ENCODE measurements at regions not wholly inside any gene's neighbourhood (a gene's known extent, or its start where the extent isn't known, plus 50 kb on each side); places are given as distances from the start of the nearest gene placed in this dataset.

DNA sequence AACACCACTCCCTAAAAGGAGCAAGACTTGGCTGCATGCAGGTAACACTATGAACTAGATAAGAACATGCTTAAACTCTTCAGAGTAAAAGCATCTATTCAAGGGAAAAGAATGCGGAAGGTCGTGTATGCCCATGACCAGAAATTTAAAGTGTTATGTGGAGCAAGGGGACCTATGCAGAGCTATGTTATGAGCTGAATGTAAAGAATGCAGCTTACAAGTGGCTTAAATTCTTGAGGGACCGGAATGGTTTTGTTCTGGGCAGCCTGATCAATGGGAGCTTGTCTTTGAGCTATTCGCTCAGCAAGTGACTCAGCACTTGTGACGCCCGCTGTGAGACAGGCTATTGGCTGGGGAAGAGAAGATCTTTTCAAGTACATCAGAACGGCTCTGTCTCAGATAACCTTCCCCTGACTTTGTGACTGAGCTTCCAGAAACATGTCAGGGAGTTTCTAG, 367.5 kb upstream of the THBS1 start:
- DNase-seq, result no peak
- H3K27me3 Mint-ChIP-seq, result peaks cover 42% of the 10 kb centered on the region
- H3K36me3 Mint-ChIP-seq (ENCODE audit: low read depth), result no peaks in the 10 kb centered on the region
- peaks cover 6% of the 10 kb centered on the region for H3K9me3 Mint-ChIP-seq
- no peak overlapping the region for H3K27ac Mint-ChIP-seq
- H3K4me1 Mint-ChIP-seq (ENCODE audit: low read depth), result no peaks in the 10 kb centered on the region
- H3K4me3 Mint-ChIP-seq, result no peak overlapping the region

GRCh38 chr15:39215015-39215414, 365.9 kb upstream of the THBS1 start:
- peaks cover 54% of the 10 kb centered on the region for H3K27me3 Mint-ChIP-seq
- DNase-seq, result no peak
- no peak overlapping the region for H3K4me3 Mint-ChIP-seq

GRCh38 chr15:39216816-39217215, 364.1 kb upstream of the THBS1 start:
- H3K4me1 Mint-ChIP-seq (ENCODE audit: low read depth), result no peaks in the 10 kb centered on the region
- H3K27me3 Mint-ChIP-seq, result peaks cover 48% of the 10 kb centered on the region
- H3K4me3 Mint-ChIP-seq, result no peak overlapping the region
- H3K9me3 Mint-ChIP-seq, result peaks cover 2% of the 10 kb centered on the region
- no peak overlapping the region for H3K27ac Mint-ChIP-seq
- no peaks in the 10 kb centered on the region for H3K36me3 Mint-ChIP-seq (ENCODE audit: low read depth)
- no peak for DNase-seq

More at GRCh38 chr15:39215015-39215414, 365.9 kb upstream of the THBS1 start:
- H3K4me1 Mint-ChIP-seq (ENCODE audit: low read depth), result no peaks in the 10 kb centered on the region
- H3K27ac Mint-ChIP-seq, result no peak overlapping the region
- no peaks in the 10 kb centered on the region for H3K36me3 Mint-ChIP-seq (ENCODE audit: low read depth)
- peaks cover 6% of the 10 kb centered on the region for H3K9me3 Mint-ChIP-seq

DNA sequence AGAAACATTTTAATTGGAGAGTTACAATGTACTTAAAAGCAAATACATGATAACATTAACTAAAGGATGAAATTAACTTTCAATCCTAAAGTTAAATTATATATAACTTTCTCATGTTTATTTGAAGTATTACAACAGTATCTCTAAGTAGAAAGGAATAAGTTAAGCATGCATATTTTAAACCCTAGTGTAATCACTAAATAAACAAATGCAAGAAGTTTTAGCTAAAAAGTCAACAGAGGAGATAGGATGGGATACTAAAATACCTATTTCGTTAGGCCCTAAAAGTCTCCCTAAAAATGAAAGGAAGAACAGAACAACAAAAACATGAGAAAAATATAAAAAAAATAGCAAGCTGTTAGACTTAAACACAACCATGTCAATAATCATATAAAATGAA, 361.3 kb upstream of the THBS1 start:
- DNase-seq, result no peak
- no peaks in the 10 kb centered on the region for H3K36me3 Mint-ChIP-seq (ENCODE audit: low read depth)
- no peaks in the 10 kb centered on the region for H3K9me3 Mint-ChIP-seq
- H3K27me3 Mint-ChIP-seq, result peaks cover 35% of the 10 kb centered on the region
- H3K4me3 Mint-ChIP-seq, result no peak overlapping the region
- no peak overlapping the region for H3K27ac Mint-ChIP-seq
- no peaks in the 10 kb centered on the region for H3K4me1 Mint-ChIP-seq (ENCODE audit: low read depth)

- H3K4me3 Mint-ChIP-seq, result no peak overlapping the region
- H3K36me3 Mint-ChIP-seq (ENCODE audit: low read depth), result no peaks in the 10 kb centered on the region
- no peak for DNase-seq
- H3K9me3 Mint-ChIP-seq, result no peaks in the 10 kb centered on the region
- no peak overlapping the region for H3K27ac Mint-ChIP-seq
- H3K27me3 Mint-ChIP-seq, result peaks cover 10% of the 10 kb centered on the region
- no peaks in the 10 kb centered on the region for H3K4me1 Mint-ChIP-seq (ENCODE audit: low read depth)
Measured at GRCh38 chr15:39226169-39226937, 354.5 kb upstream of the THBS1 start.

GRCh38 chr15:39227001-39227400, 353.9 kb upstream of the THBS1 start:
- no peaks in the 10 kb centered on the region for H3K36me3 Mint-ChIP-seq (ENCODE audit: low read depth)
- no peak for DNase-seq
- H3K4me3 Mint-ChIP-seq, result no peak overlapping the region
- no peaks in the 10 kb centered on the region for H3K4me1 Mint-ChIP-seq (ENCODE audit: low read depth)
- H3K27me3 Mint-ChIP-seq, result peaks cover 10% of the 10 kb centered on the region
- H3K27ac Mint-ChIP-seq, result no peak overlapping the region
- H3K9me3 Mint-ChIP-seq, result no peaks in the 10 kb centered on the region

GRCh38 chr15:39228889-39229288, 352.0 kb upstream of the THBS1 start:
- Mint-ChIP-seq H3K4me3 (no peak overlapping the region), H3K27me3 (peaks cover 24% of the 10 kb centered on the region), H3K27ac (no peak overlapping the region), H3K9me3 (no peaks in the 10 kb centered on the region), H3K36me3 (ENCODE audit: low read depth) (no peaks in the 10 kb centered on the region), H3K4me1 (ENCODE audit: low read depth) (no peaks in the 10 kb centered on the region)
- no peak for DNase-seq

GRCh38 chr15:39230205-39230907, 350.5 kb upstream of the THBS1 start:
- Mint-ChIP-seq H3K27ac (no peak overlapping the region), H3K9me3 (no peaks in the 10 kb centered on the region), H3K27me3 (peaks cover 24% of the 10 kb centered on the region), H3K4me1 (ENCODE audit: low read depth) (no peaks in the 10 kb centered on the region), H3K36me3 (ENCODE audit: low read depth) (no peaks in the 10 kb centered on the region), H3K4me3 (no peak overlapping the region)
- DNase-seq, result no peak

- Mint-ChIP-seq H3K27ac (no peak overlapping the region), H3K4me1 (ENCODE audit: low read depth) (no peaks in the 10 kb centered on the region), H3K9me3 (no peaks in the 10 kb centered on the region), H3K4me3 (no peak overlapping the region), H3K27me3 (peaks cover 24% of the 10 kb centered on the region), H3K36me3 (ENCODE audit: low read depth) (no peaks in the 10 kb centered on the region)
- no peak for DNase-seq
Measured at GRCh38 chr15:39230908-39231285, 350.0 kb upstream of the THBS1 start.

DNA sequence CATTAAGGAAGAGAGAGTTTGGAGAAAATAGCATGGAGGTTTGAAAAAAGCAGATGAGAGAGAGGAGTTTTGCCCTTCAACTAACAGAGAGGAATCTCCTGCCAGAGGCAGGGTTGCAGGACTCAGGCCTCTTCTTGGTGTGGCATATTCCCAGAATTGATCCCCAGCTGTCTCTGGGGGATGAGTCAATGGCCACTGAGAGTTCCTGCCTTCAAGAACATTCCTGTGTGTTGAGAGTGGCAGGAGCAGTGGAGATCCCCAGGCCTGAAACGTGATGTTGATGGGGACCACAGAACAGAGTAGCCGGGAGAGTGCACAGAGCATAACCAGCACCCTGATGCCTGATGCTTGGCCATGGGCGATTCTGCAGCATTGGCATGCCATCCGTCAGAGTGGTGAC, 348.4 kb upstream of the THBS1 start:
- DNase-seq, result no peak
- Mint-ChIP-seq H3K4me3 (no peak overlapping the region), H3K4me1 (ENCODE audit: low read depth) (no peaks in the 10 kb centered on the region), H3K9me3 (no peaks in the 10 kb centered on the region), H3K27me3 (peaks cover 13% of the 10 kb centered on the region), H3K27ac (no peak overlapping the region), H3K36me3 (ENCODE audit: low read depth) (no peaks in the 10 kb centered on the region)

GRCh38 chr15:39235084-39235795, 345.6 kb upstream of the THBS1 start:
- Mint-ChIP-seq H3K27me3 (peaks cover 13% of the 10 kb centered on the region), H3K9me3 (no peaks in the 10 kb centered on the region), H3K36me3 (ENCODE audit: low read depth) (no peaks in the 10 kb centered on the region), H3K4me1 (ENCODE audit: low read depth) (no peaks in the 10 kb centered on the region), H3K27ac (no peak overlapping the region), H3K4me3 (no peak overlapping the region)
- no peak for DNase-seq

- no peak overlapping the region for H3K27ac Mint-ChIP-seq
- no peaks in the 10 kb centered on the region for H3K4me1 Mint-ChIP-seq (ENCODE audit: low read depth)
- DNase-seq, result no peak
- H3K4me3 Mint-ChIP-seq, result no peak overlapping the region
- H3K36me3 Mint-ChIP-seq (ENCODE audit: low read depth), result no peaks in the 10 kb centered on the region
- peaks cover 13% of the 10 kb centered on the region for H3K27me3 Mint-ChIP-seq
- H3K9me3 Mint-ChIP-seq, result peaks cover 2% of the 10 kb centered on the region
Measured at GRCh38 chr15:39236375-39236774, 344.5 kb upstream of the THBS1 start.

DNA sequence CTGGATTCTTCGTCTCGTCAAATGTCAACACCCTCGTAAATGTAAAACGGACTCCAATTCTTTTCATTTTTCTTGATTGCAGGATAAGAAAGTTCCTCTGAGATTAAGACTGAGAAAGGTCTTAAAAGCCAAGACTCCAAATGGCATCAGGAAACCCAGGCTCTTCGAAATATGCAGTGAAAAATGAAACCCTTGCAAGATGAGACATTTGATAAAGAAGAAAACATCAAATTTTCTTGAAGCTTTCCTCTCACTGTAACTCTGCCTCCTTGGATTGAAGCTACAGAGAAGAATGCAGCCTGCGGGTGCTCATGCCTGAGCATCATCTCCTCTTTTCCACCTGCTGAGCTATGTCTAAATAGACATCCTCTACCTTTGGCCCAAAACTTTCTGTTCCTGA, 342.4 kb upstream of the THBS1 start:
- H3K36me3 Mint-ChIP-seq (ENCODE audit: low read depth), result no peaks in the 10 kb centered on the region
- no peaks in the 10 kb centered on the region for H3K4me1 Mint-ChIP-seq (ENCODE audit: low read depth)
- DNase-seq, result no peak
- H3K27me3 Mint-ChIP-seq, result peaks cover 2% of the 10 kb centered on the region
- no peak overlapping the region for H3K27ac Mint-ChIP-seq
- no peak overlapping the region for H3K4me3 Mint-ChIP-seq
- H3K9me3 Mint-ChIP-seq, result peaks cover 2% of the 10 kb centered on the region

- Mint-ChIP-seq H3K4me3 (no peak overlapping the region), H3K9me3 (peaks cover 2% of the 10 kb centered on the region), H3K27me3 (peaks cover 3% of the 10 kb centered on the region), H3K4me1 (ENCODE audit: low read depth) (no peaks in the 10 kb centered on the region), H3K27ac (no peak overlapping the region), H3K36me3 (ENCODE audit: low read depth) (no peaks in the 10 kb centered on the region)
- DNase-seq, result no peak
Measured at GRCh38 chr15:39239562-39239961, 341.3 kb upstream of the THBS1 start.

GRCh38 chr15:39242345-39242744, 338.5 kb upstream of the THBS1 start:
- Mint-ChIP-seq H3K27ac (no peak overlapping the region), H3K36me3 (ENCODE audit: low read depth) (no peaks in the 10 kb centered on the region), H3K9me3 (peaks cover 2% of the 10 kb centered on the region), H3K27me3 (peaks cover 5% of the 10 kb centered on the region), H3K4me1 (ENCODE audit: low read depth) (no peaks in the 10 kb centered on the region), H3K4me3 (no peak overlapping the region)
- no peak for DNase-seq
